Ovary (tissue), 7 donors: ENCODE measurements at regions not wholly inside any gene's neighbourhood (a gene's known extent, or its start where the extent isn't known, plus 50 kb on each side); places are given as distances from the start of the nearest gene placed in this dataset.

Experiments used
- DNase-seq, 5 donors: peaks; one replicate each; pipeline ENCODE4 v3.0.0-alpha.2; 2019 to 2020
- H3K27ac ChIP-seq, 2 donors: fragments of 200-600 bp; one replicate each; pipeline versions ENCODE4 v1.5.1 to v1.8.0; 2019 to 2022
- H3K27me3 ChIP-seq: fragments of 200-600 bp; one replicate; pipeline ENCODE4 v1.8.0; 2022
- H3K36me3 ChIP-seq: fragments of 200-600 bp; sonication (generic); one replicate; pipeline ENCODE4 v1.5.1; 2019
- H3K4me1 ChIP-seq: one replicate; pipeline ENCODE4 v1.8.1; 2013; ENCODE audit warnings: mild to moderate bottlenecking, moderate library complexity; ENCODE audit not compliant: insufficient read depth
- H3K4me3 ChIP-seq: fragments of 200-600 bp; sonication (generic); one replicate; pipeline ENCODE4 v1.5.1; 2017
- H3K9me3 ChIP-seq, 2 donors: fragments of 200-600 bp in 1 of 2; sonication (generic) in 1 of 2; one replicate each; pipeline versions ENCODE4 v1.5.1 to v1.8.1; 2013 to 2019; ENCODE audit warnings: mild to moderate bottlenecking in 1 of 2, moderate library complexity in 1 of 2
- EP300 ChIP-seq: sonication (generic); formaldehyde crosslinking; IDR thresholded peaks from one replicate; pipeline ENCODE4 v1.6.1; 2017; ENCODE audit warnings: antibody characterized with exemption
- POLR2A ChIP-seq: fragments of 450-650 bp; IDR thresholded peaks from one replicate; pipeline ENCODE4 v1.6.1; 2017; ENCODE audit warnings: antibody characterized with exemption, mild to moderate bottlenecking, moderate library complexity
- WGBS, 3 donors: extraction: QIAGEN DNeasy Blood & Tissue Kit in 1 of 3; methylation state at CpG; one replicate each; pipeline versions ENCODE4 v1.1.5 to v1.1.7; 2013 to 2017; 5-methylcytosine and 5-hydroxymethylcytosine counted together
- intact Hi-C, 4 donors: fragments of 100-400 bp; cut with DNase I; formaldehyde crosslinking; loops; one replicate each; pipeline versions ENCODE4 v1.11.0 to v1.15.1; 2022 to 2023
- TF ChIP-seq, protein P1 (sequence below), 3 donors: fragments of 450-650 bp in 2 of 3; fragments of 200-600 bp in 1 of 3; IDR thresholded peaks; one replicate each; pipeline versions ENCODE4 v1.5.1 to v1.8.0; 2016 to 2022; ENCODE audit warnings: antibody characterized with exemption in 3 of 3, mild to moderate bottlenecking in 1 of 3
- donor health status: DM: no; HTN: no; CAD: no; lungs with moderate emphysema.
- donor health status: DM: no; HTN: no; CAD: no.
- donor health status: Bipolar disorder and iron deficiency.
- donor health status: DM: no; HTN: no; CAD: no.
- donor health status: DM: yes; HTN: yes; CAD: no.

DNA sequence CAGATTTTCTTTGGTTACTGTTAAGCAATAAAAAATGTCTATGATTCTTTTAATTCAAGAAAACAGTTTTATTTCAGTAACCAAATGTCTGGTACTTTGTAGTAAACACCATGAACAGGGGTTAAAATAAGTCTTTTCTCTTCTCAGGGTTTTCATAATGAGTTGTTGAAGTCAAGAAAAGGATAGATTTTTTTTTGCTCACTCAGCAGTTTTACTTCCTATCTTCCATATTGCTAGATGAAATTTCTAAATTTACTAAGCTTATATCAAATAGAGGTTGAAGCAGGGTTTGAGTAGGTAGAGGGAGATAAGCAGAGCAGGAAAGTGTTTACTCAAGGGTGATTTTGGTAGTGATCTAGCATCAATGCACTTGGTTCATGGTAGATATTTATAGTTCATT, 1031.3 kb downstream of the C4orf33 start:
- no peaks in the 10 kb centered on the region for H3K36me3 ChIP-seq
- no peak overlapping the region for H3K27ac ChIP-seq
- no peaks in the 10 kb centered on the region for H3K9me3 ChIP-seq
- no peaks in the 10 kb centered on the region for H3K4me1 ChIP-seq
- no peak overlapping the region for H3K4me3 ChIP-seq
- H3K27me3 ChIP-seq: no peaks in the 10 kb centered on the region
- no peak for DNase-seq
- no peak for TF ChIP-seq EP300
- TF ChIP-seq, protein P1, sequence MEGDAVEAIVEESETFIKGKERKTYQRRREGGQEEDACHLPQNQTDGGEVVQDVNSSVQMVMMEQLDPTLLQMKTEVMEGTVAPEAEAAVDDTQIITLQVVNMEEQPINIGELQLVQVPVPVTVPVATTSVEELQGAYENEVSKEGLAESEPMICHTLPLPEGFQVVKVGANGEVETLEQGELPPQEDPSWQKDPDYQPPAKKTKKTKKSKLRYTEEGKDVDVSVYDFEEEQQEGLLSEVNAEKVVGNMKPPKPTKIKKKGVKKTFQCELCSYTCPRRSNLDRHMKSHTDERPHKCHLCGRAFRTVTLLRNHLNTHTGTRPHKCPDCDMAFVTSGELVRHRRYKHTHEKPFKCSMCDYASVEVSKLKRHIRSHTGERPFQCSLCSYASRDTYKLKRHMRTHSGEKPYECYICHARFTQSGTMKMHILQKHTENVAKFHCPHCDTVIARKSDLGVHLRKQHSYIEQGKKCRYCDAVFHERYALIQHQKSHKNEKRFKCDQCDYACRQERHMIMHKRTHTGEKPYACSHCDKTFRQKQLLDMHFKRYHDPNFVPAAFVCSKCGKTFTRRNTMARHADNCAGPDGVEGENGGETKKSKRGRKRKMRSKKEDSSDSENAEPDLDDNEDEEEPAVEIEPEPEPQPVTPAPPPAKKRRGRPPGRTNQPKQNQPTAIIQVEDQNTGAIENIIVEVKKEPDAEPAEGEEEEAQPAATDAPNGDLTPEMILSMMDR (IDR thresholded peaks at IDR 0.05): no peak
- TF ChIP-seq POLR2A: no peak
- intact Hi-C loops: no loop called here

DNA sequence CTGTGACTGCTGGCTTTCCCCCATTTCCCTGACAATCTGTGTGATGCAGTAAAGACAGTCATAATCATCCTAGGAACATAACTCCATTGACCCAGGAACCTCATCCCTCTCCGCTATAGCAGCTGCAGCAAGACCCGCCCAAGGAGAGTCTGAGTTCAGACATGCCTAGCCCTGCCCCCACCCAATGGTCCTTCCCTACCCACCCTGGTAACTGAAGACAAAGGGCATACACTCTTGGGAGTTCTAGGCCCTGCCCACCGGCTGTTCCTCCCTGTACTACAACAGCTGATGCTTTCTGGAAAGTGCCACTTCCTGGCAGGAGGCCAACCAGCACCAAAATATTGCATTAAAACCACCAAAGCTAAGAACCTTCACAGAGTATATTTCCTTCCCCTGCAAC, 1035.6 kb downstream of the C4orf33 start:
- no peaks in the 10 kb centered on the region for H3K9me3 ChIP-seq
- TF ChIP-seq POLR2A (no peak), EP300 (no peak)
- TF ChIP-seq, protein P1 (IDR thresholded peaks at IDR 0.05): no peak
- no peaks in the 10 kb centered on the region for H3K36me3 ChIP-seq
- no peak for DNase-seq
- 77 to 95% (median 91%) methylated on average over 3 of the region's 3 CpGs for WGBS, 3 donors
- no peaks in the 10 kb centered on the region for H3K27me3 ChIP-seq
- intact Hi-C loops: no loop called here
- no peak overlapping the region for H3K27ac ChIP-seq
- no peak overlapping the region for H3K4me3 ChIP-seq
- no peaks in the 10 kb centered on the region for H3K4me1 ChIP-seq

DNA sequence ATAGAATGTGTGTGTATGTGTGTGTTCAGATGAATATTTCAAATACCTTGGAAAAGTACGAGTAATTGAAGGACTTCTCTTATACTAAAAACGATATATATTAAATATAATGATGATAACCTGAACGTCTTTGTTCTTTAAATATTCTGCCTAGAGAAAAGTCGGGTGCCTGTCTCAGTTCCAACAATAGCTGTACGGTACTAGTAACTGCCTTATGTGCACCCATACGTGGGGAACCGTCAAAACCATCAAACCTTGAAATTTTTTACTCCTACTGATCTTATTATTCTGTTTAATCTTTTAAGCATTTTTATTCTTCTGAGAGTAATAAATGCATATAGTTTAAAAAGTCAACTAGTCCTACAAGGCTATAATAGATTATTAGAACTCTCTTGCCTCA, 1045.7 kb downstream of the C4orf33 start:
- H3K4me3 ChIP-seq: no peak overlapping the region
- DNase-seq: no peak
- no peaks in the 10 kb centered on the region for H3K4me1 ChIP-seq
- no peaks in the 10 kb centered on the region for H3K9me3 ChIP-seq
- intact Hi-C loops: no loop called here
- TF ChIP-seq EP300: no peak
- TF ChIP-seq POLR2A: no peak
- TF ChIP-seq, protein P1 (IDR thresholded peaks at IDR 0.05): no peak
- H3K27ac ChIP-seq: no peak overlapping the region
- H3K27me3 ChIP-seq: no peaks in the 10 kb centered on the region
- no peaks in the 10 kb centered on the region for H3K36me3 ChIP-seq
- 67 to 82% (median 73%) methylated on average over 7 of the region's 7 CpGs for WGBS, 3 donors

DNA sequence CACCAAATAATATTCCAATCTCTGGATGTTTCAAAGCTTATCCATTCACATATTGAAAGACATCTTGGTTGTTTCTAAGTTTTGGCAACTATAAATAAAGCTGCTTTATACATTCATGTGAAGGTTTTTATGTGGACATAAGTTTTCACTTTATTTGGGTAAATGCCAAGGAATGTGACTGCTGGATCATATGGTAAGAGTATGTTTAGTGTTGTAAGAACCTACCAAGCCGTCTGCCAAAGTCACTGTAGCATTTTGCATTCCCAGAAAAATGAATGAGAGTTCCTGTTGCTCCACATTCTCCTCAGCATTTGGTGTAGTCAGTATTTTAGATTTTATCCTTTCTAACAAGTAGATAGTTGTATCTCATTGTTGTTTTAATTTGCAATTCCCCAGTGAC, 1047.7 kb downstream of the C4orf33 start:
- DNase-seq: no peak
- intact Hi-C loops: no loop called here
- H3K27ac ChIP-seq: no peak overlapping the region
- no peaks in the 10 kb centered on the region for H3K27me3 ChIP-seq
- H3K9me3 ChIP-seq: no peaks in the 10 kb centered on the region
- no peaks in the 10 kb centered on the region for H3K36me3 ChIP-seq
- no peak for TF ChIP-seq EP300
- no peak for TF ChIP-seq POLR2A
- TF ChIP-seq, protein P1 (IDR thresholded peaks at IDR 0.05): no peak
- 41 to 66% (median 61%) methylated on average over 1 of the region's 1 CpG for WGBS, 3 donors
- H3K4me1 ChIP-seq: no peaks in the 10 kb centered on the region
- H3K4me3 ChIP-seq: no peak overlapping the region

DNA sequence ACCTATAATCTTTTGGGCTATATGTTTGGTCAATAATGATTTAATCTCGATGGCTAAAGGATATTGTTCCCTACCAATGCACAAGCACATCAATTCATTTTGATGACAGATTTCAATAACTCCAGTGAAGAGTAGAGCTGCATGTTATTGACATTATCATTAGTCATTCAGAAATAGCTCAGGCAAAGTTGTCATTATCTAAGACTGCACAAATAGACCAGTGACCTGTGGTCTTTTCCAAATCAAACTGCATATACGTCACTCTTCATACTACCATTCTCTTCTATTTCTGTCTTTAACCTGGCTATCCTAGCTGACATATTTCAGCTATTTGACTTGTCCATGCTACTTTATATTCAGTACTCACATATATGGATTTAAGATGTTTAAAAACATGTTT, 1050.8 kb downstream of the C4orf33 start:
- intact Hi-C loops: no loop called here
- Histone ChIP-seq H3K4me1 (no peaks in the 10 kb centered on the region), H3K9me3 (no peaks in the 10 kb centered on the region), H3K27me3 (no peaks in the 10 kb centered on the region), H3K36me3 (no peaks in the 10 kb centered on the region), H3K27ac (no peak overlapping the region), H3K4me3 (no peak overlapping the region)
- 78 to 86% (median 79%) methylated on average over 2 of the region's 2 CpGs for WGBS, 3 donors
- DNase-seq: no peak
- TF ChIP-seq EP300: no peak
- TF ChIP-seq, protein P1 (IDR thresholded peaks at IDR 0.05): no peak
- no peak for TF ChIP-seq POLR2A
